A549 (cell line): ENCODE measurements at regions not wholly inside any gene's neighbourhood (a gene's known extent, or its start where the extent isn't known, plus 50 kb on each side); places are given as distances from the start of the nearest gene placed in this dataset.

Experiments used
- CBX8 ChIP-seq: fragments of 200-600 bp; sonication (generic); IDR thresholded peaks from 2 replicates; pipeline ENCODE4 v1.6.1; 2016
- MAZ ChIP-seq: fragments of 150-350 bp; IDR thresholded peaks from 2 replicates; pipeline ENCODE4 v1.6.1; 2014; ENCODE audit warnings: antibody characterized with exemption, low read depth, low read length, borderline replicate concordance
- MYC ChIP-seq: IDR thresholded peaks from 2 replicates; pipeline ENCODE4 v1.6.1; 2012; ENCODE audit warnings: mild to moderate bottlenecking, inconsistent platforms, low read length, improper control_type of control experiment, borderline replicate concordance
- TF ChIP-seq, protein P1 (sequence below): fragments of >200 bp; sonication (Bioruptor Twin); formaldehyde crosslinking; IDR thresholded peaks from 3 replicates; pipeline ENCODE4 v1.5.1; 2016

DNA sequence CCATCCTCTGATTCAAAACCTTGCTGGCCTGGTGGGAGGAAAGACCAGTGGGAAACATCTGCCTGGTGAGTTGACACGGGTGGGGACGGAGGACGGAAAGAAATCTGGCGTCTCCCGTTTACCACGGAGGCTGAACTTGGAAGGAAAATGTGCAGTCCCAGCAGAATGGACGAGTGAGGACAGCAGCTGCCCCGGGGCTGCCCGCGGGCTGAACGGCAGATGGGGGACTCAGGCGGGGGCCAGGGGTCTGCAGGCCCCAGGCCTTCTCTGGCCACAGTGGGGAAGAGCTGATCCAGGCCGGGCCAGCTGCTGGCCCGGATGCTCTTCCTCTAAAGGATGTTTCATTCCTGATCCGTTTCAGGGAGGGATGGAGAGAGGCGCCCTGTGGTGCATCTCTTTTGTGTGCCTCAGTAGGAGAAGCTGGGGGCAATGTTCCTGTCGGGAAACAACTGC, 147.5 kb upstream of the CHST15 start:
- TF ChIP-seq MYC (no peak), CBX8 (no peak), MAZ (no peak)
- TF ChIP-seq, protein P1, sequence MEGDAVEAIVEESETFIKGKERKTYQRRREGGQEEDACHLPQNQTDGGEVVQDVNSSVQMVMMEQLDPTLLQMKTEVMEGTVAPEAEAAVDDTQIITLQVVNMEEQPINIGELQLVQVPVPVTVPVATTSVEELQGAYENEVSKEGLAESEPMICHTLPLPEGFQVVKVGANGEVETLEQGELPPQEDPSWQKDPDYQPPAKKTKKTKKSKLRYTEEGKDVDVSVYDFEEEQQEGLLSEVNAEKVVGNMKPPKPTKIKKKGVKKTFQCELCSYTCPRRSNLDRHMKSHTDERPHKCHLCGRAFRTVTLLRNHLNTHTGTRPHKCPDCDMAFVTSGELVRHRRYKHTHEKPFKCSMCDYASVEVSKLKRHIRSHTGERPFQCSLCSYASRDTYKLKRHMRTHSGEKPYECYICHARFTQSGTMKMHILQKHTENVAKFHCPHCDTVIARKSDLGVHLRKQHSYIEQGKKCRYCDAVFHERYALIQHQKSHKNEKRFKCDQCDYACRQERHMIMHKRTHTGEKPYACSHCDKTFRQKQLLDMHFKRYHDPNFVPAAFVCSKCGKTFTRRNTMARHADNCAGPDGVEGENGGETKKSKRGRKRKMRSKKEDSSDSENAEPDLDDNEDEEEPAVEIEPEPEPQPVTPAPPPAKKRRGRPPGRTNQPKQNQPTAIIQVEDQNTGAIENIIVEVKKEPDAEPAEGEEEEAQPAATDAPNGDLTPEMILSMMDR, result no peak
